NCI-H1436 treated with DMSO at 0.1 percent for 48 hours (cell line): ENCODE measurements at regions not wholly inside any gene's neighbourhood (a gene's known extent, or its start where the extent isn't known, plus 50 kb on each side); places are given as distances from the start of the nearest gene placed in this dataset.
"Not testable (repeated sequence)": the region's sequence is repeated elsewhere in the genome, so short reads cannot be mapped to it uniquely, and the experiment has no call there.

ENCODE experiments used
- DNase-seq: peaks from one replicate; lab custom pipeline; 2025; lab: John Stamatoyannopoulos, UW

DNA sequence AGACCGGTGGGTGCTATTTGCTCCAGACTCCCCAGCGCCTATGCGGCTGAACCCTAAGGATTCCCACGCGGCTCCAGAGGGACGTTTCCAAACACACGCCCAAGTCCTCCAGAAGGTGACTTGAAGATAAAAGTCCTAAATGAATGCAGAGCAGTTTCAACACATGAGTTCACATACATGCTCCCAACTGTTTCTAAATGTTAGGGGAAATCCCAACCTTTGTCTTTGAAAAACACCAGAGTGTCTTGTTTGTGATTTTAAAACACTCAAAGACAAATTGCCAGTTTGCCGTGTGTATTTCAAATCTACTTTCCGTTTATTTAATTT lies 252.9 kb upstream of the SFSWAP start:
- DNase-seq, result no peak

DNA sequence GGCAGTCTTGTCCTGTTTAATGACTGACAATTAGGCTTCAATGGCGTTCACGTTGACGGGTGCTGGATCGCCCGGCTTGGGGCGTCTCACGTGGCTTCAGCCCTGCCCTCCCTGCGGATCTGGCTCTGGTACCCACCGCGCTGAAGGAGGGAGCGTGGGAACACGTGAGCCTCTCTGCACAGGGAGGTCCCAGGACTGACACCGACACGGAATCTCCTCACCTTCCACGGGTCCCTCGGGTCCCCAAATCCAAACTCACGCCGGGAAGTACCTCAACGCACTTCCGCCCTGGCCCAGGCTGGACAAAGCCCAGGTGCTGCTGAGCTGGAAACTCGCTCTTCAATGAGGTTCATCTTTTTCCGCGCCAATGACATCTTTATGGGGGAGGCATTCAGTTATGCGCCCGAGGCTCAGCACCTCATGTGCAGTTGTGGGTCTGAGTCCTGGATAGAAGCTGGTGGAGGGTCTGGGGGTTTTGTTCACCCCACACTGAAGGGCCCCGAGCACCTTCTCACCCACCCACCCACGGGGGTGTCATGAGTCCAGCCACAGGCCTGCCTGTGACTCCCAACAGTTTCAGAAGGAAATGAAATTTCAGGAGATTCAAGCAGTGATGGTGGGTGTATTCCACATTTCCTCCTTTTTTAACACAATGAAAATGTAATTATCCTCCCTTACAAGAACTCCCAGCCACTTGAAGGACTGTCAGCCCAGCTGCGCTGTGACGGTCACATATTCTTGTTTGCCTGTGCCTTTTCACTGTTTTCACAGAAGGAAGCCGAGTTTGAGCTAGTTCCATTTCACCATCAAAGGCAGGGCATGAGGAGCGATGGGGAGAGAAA lies 251.7 kb upstream of the SFSWAP start:
- DNase-seq, result no peak

DNA sequence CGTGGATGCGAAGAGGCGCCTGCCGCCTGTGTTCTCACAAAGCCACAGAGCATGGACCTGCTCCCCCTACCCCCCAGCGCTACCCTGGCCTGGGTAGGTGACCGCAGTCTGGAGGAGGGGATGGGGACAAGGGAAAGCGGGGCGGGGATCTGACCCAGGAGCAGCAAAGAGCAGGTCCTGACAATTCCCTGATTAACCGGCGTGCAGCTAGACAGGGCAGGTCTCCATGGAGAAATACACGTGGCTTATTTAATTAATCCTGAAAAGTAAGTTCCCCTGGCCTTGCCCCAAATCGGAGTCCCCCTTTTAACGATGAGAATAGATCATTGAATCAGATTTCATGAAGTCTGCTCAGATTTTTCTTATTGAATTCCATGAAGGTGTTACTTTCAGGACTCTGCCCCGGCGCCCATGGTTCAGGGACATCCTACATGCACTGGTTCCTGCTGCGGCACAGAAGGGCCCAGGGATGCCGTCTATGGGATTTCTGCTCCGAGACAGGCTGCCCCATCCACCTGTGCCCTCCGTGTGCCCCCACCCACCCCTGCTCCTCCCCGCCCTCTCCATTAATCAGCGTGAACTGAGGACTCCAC lies 251.0 kb upstream of the SFSWAP start:
- no peak for DNase-seq

DNA sequence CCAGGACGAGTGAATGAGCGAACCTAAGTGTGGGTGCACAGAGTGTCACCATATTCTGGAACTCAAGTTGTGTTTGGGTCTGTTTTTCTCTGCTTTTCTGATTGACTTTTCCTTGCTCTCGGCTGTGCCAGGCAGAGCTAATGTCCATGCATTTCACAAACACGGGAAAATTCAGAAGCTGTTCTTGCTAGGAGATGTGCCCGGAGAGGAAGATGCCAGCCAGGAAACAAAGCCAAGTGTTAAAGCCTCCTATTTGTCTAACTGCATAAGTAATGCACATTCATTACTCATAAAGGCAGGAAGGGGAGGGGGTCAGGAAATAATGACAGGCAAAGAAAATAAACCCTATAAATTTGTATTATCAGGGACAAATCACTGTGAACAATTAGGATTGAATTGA lies 250.4 kb upstream of the SFSWAP start:
- DNase-seq, result no peak

DNA sequence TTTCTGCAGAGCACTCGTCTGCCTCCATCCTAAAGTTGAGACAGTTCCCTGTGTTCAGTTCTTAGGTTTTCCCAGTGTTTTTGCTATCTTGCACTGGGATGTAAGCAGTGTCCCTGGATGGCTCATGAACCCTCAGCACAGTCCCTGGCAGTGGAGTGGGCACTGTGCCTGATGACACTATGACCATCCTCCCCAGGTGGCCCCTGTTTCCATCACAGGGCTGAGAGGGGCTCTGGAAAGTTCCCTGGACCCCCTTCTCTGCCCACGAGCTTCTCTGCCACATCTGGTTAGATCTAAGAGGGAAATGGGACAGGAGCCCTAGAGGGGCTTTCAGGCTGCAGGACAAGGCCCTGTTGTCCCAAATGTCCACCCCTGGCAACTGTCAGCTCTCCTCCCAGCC lies 249.8 kb upstream of the SFSWAP start:
- DNase-seq, result no peak

DNA sequence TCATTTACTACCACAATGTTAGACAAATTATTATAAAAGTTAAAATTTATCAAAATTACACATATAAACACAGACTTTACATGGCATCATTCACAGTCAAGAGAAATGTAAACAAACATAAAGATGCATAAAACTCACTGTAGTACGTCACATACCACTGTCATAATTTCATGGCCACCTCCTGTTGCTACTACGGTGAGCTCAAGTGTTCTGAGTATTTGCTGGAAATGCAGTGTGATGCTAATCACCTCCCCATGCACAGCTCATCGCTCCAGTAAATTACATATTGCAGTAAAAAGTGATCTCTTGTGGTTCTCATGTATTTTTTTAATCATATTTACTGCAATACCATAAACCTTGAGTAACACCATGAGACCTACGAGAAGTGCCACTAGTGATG lies 247.7 kb upstream of the SFSWAP start:
- no peak for DNase-seq

DNA sequence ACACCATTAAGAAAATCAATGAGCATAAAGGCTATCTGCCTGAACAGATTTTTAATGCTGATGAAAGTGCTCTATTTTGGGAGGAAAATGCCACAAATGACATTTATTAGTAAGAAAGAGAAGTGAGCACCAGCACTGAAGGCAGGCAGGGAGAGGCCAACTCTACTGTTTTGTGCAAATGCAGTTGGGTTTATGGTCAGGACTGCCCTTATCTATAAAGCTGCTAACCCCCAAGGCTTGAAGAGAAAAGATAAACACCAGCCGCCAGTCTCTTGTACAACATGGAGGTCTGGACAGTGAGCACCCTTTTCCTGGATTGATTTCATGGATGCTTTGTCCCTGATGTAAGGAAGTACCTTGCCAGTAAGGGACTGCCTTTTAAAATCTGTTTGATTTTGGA lies 246.8 kb upstream of the SFSWAP start:
- DNase-seq, result no peak

DNA sequence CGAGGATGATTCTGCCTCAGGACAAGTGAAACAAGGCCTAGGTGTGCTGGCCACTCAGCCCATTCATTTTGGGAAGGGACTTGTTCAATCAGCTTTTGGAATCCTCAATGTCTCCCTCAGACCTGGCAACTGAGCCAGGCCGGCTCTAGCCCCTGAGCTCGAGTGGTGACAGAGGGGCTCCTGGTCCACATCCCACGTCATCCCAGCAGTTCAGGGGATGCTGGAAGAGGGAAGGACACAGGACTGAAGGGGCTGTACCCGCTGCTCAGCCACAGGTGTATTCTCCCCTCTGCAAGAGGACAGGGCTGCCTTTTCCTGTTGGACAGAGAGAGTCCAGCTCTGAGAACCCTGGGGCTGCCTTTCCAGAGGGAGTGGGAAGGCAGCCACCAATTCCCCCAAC lies 244.6 kb upstream of the SFSWAP start:
- DNase-seq, result no peak

DNA sequence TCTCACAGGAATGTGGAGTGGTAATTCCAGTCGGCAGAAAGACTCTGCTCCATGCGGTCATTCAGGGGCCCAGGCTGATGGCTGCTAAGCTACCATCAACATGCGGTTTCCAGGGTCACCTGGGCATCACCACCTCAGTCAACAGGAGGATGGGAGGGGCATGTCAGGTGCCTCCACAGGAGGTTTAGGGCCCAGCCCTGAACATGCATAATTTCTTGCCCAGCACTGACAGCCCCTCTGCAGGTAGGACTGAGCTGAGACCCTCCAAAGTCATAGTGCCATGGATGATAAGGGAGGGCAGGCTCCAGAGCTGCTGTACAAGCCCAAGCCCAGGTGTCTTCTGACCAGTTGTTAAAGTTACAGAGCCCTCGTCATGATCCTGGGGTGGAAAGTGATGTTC lies 244.0 kb upstream of the SFSWAP start:
- no peak for DNase-seq

DNA sequence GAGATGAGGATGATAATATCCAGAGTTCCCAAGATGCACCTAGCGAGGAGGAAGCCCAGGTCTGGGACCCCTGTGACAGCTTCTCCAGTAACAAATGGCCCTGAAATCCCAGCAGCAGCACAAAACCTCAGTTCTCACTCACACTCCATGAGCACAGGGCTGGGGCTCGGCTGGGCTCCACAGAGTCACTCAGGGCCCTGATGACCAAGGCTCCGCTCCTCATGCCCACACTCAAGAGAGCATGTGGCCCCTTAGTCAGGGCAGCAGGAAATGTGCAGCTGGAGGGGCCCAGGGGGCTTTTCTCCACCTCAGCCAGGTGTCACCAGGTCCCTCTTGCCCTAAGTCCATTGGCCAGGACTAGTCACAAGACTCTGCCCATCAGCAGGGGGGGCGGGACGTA lies 242.7 kb upstream of the SFSWAP start:
- no peak for DNase-seq

DNA sequence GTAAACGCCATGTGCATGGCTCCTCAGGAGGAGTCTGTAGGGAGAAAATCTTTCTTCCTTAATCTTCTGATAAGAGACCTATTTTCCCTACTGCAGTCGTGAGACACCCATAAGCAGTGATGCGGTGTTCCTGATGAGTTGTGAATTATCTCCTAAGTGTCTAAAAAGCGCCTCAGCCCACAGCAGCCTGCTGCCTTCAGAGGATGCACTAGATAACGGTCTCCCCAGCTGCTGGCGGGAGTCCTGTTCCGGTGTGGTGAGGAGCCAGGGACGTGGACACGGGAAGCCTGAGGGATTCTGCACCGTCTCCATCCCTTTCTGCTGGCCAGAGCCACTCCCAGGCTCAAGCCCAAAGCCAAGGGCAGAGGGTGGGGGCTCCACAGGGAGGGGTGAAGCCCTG lies 240.9 kb upstream of the SFSWAP start:
- not testable (repeated sequence) for DNase-seq

DNA sequence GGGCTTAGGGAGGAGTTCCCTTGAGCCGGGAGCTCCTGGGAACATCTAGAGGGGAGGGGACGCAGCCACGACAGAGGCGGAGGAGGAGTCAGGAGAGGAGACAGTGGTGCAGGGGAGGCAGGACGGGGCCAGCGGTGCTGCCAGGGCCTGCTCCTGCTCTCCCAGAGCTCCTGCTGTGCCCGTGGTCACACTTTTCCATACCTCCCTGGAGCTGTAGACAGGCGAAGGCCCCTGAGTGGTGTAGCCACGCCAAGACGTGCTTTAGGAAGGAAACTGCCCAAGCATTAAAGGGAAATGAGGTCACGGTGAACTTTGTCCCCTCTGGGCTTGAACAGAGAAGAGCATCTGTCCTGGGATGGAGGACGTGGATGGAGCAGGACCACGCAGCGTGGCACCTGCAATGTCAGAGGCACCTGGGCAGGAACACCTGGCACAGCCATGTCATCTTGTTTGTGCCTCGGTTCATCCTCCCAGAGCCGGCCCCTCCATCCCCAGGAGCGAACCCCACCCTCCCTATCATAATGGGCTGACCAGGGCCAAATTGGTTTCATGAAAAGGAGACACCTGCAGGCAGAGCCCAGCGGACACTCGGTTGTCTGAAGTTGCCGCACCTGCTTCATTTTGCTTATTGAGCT lies 239.5 kb upstream of the SFSWAP start:
- no peak for DNase-seq

DNA sequence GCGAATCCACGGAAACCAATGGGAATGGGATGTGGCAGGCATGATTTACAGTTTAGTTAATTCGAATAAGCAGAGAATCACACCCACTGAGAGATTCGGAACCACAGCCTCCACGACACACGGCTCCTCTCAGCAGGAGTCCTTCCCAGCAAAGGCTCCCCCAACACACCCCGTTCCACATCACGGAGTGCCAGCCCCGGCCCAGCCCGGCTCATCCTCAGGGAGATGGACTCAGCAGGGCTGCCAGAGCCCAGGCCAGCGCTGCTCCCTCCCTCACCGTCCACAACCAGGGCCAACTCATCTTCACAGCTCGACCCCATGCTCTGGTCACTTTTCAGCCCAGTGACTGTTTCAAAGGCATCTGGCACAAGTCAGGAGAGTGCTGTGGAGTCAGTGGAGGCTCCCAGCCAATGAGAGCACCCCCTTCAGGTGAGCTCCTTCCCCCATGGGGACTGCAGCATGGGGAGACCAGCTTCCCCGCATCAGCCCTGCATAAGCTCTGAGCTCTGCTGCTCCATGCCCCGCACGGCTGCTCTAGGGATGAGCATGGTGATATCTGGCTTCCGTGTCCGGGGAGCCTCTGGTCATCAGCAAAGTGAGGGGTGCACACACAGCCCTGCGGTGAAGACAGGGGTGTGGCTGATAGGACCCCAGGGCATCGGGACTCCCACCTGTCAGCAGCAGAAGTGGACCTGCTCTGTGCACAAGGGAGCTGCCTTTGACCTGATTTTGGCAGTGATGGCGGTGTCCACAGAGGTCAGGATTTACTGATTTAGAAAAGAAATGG lies 238.8 kb upstream of the SFSWAP start:
- no peak for DNase-seq

DNA sequence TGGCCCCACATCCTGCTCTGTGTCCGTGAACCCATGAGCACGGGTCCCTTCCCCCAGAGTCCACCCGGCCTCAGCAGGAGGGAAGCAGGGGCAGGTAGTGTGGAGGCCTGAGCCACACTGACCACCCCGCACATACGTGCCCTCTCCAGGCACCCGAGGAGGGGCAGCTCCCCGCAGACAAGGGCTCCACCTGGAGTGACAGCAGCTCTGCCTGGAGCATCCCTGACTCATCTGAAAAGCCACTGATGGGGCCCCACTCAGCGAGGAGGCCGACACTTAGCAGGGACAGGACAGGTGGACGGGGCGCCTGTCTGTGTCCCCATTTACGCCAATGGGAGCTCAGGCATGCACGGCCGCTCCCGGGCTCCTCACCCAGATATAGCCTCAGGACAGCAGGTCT lies 237.6 kb upstream of the SFSWAP start:
- no peak for DNase-seq

DNA sequence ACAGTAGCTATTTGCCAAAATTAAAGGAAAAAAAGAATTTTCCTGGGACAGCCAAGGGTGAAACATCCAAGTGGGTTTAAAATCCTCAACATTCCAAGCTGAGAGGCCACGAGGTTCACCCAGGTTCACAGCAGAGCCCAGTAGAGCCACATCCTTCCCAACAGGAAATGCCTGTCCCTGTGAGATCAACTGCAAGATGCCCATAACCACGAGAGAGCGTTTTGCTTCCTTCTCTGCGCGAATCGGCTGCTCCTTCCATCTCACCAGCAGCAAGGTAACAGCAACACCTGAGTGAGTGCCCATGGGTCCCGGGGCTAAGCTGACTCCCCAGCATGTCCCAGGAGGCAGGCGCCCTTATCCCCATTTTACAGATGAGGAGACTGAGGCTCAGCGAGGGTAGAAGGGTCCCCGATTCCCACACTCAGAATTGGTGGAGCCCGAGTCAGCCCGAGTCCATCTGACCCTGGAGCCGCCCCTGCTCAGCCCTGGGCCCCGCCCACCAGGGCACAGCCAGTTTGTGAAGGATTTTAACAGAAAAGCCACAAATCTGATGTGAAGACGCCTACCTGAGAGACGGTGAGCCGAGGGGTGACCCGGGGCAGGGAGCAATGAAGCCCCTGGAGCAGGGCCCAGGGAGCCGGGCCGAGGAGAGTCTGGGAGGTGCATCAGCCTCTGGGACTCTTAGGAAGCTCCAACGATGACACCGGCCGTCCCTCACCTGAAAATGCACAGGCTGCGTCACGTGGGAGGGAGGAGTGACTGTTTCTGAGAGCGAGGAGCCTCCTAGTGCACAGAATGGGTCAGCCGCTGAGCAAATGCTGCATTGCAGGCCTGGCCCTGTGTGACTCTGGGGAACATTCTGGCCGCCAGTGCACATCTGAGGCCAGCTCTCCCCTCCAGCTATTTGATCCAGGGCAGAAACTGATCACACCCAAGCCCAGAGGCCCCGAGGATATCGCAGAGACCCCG lies 236.9 kb upstream of the SFSWAP start:
- no peak for DNase-seq

DNA sequence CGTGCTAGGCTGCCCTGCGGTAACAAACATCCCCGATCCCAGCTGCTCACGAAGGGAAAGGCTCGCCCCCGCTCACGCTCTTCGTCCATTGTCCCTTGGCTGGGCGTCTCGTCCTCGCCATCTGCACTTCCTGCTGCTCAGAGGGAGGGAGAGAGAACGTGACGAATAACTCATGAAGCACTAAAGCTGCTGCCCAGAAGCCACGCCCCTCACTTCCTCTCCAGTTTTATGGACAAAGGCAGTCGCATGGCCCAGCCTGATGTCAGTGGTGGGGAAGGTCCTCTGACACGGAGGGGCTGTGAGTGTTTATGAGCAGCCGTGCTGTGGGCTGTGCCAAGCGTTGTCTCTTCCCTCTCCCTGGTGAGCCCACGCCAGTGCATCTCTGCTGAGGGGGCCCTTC lies 235.9 kb upstream of the SFSWAP start:
- DNase-seq, result not testable (repeated sequence)

DNA sequence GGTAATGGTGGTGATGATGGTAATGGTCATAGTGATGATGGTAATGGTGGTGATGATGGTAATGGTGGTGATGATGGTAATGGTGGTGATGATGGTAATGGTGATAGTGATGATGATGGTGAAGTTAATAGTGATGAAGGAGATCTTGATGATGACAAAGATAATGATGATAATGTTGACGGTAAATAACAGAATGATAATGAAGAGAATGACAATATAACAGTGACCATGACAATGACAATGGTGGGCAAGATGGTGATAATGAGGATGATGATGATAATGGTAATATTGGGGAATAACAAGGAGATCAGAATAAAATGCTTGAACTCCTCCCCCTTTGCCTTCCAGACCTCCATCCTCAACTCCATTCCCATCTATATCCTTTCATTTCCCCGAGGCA lies 233.3 kb upstream of the SFSWAP start:
- no peak for DNase-seq

DNA sequence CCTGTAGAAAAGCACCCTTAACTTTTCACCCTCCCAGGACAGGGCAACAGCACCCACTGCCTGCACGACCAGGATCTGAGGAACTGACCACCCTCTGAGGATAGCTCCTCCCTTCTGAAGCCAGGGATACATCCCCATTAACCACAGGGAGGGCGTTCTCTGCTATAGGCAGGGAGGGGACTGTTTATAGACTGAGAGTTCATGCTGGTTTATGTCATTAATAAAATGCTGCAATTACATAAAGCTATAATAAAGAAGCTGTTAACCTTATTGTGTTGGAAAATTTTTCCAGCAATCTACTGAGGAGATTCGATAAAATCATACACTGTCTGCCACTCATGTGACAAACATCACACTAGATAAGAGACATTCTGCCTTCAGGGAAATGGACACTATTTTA lies 232.4 kb upstream of the SFSWAP start:
- DNase-seq, result no peak

DNA sequence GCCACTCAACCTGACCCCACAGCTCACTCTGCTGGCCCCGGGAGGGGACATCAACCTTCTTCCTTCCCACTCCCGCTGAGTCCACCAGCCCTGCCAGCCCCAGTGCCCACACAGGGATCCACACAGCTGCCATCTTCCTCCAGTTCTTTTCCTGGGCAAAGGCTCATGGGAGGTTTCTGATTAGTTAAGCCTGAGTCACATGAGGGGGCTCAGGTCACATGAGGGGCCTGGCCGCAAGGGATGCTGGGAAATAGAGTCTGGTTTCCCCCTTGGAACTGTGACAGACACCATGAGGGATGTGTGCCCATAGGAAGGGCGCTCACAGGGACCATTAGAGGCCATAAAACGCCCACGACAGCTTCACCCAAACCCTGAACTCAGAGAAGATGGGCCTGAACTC lies 228.7 kb upstream of the SFSWAP start:
- no peak for DNase-seq

DNA sequence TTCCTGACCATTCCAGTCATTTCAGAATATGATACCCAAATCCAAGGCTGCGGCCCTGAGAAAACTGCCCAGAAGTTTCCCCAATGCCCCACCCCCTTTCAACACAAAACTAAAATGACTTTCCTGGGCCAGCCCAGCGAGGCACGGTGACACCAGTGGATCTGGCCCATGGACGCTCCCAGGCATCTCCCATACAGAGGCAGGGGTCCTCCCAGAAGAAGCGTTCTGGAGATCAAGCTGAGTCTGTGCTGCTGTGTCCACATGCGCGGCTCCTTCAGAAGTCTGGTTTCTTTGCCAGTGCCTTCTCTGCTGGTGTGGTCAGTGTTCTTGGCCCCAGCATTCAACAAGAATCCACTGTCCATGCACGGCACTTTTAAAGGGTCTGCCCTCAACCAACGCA lies 228.2 kb upstream of the SFSWAP start:
- no peak for DNase-seq

DNA sequence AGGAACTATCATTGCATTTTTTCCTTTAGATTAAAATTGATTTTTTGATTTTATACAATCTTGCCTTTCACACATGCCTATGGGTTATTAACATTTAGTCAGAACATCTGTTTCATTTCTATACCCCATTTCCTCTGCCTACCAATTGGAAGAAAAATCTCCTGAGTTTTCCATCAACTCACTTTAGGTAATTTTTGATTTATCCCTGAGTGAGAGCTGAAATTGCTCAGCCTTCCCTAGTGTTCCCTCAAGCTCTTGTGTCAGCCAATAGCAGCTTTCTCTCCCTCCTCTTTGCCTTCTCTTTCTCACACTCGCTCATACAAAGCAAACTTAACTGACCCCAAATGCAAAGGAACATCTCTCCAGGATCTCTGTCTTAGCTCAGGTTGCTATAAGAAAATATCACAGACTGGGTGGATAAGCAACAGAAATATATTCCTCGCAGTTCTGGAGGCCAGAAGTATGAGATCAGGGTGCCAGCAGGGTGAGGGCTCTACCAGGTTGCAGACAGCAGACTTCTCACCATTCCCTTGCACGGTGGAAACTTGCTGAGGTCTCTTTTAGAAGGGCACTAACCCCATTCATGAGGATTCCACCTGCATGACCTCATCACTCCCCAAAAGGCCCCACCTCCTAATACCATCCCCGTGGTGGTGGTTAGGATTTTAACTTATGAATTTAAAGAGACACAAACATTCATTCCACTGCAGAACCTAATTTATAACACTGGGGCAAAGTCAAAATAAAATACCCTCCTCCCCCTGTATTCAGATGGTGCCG lies 224.2 kb upstream of the SFSWAP start:
- DNase-seq, result no peak
